ENCODE measurements at regions not wholly inside any gene's neighbourhood (a gene's known extent, or its start where the extent isn't known, plus 50 kb on each side); places are given as distances from the start of the nearest gene placed in this dataset.

DNA sequence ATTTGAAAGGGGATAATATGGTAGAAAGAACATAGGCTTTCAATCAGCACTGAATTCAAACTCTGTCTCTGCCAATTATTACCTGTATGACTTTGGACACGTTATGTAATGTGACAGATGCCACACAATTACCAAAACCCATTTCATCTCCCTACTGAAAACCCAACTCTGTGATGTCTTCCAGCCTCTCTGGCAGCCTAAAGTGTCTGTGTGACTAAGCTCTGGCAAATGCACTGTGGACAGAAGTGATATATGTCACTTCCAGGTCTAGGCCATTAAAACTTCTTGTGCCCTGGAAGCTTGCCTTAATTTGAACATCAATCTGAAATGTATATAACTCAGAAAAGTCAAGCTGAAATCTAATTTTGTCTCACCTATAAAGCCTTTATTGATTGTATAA lies 552.0 kb downstream of the RFC3 start:
- ChIA-PET CTCF (no interaction called here), POLR2A (no interaction called here)
- no peaks in the 10 kb centered on the region for H3K36me3 ChIP-seq (replicated peaks in 1 of 2; ENCODE audit: control extremely low read depth in 1 of 2, control insufficient read depth in 1 of 2, extremely low read depth in 1 of 2, insufficient read depth in 2 of 2, low read length in 1 of 2)
- H3K9ac ChIP-seq (ENCODE audit: low read length): no peak overlapping the region
- no peaks in the 10 kb centered on the region for H3K4me1 ChIP-seq (ENCODE audit: control insufficient read depth in 2 of 2, insufficient read depth in 2 of 2, low read length in 2 of 2)
- no CpG with 5 or more reads among the region's 1 CpG for WGBS (ENCODE audit: insufficient coverage)
- Mint-ChIP-seq H3K27me3 (no peaks in the 10 kb centered on the region), H3K9me3 (ENCODE audit: insufficient read depth) (no peaks in the 10 kb centered on the region), H3K27ac (no peak overlapping the region), H3K4me3 (no peak overlapping the region), H3K4me1 (no peaks in the 10 kb centered on the region)
- no peaks in the 10 kb centered on the region for H3K79me2 ChIP-seq (ENCODE audit: control insufficient read depth, insufficient read depth, low read length)
- ATAC-seq (ENCODE audit: low read depth) (no peak), DNase-seq (no peak)
- TF ChIP-seq, protein P1, sequence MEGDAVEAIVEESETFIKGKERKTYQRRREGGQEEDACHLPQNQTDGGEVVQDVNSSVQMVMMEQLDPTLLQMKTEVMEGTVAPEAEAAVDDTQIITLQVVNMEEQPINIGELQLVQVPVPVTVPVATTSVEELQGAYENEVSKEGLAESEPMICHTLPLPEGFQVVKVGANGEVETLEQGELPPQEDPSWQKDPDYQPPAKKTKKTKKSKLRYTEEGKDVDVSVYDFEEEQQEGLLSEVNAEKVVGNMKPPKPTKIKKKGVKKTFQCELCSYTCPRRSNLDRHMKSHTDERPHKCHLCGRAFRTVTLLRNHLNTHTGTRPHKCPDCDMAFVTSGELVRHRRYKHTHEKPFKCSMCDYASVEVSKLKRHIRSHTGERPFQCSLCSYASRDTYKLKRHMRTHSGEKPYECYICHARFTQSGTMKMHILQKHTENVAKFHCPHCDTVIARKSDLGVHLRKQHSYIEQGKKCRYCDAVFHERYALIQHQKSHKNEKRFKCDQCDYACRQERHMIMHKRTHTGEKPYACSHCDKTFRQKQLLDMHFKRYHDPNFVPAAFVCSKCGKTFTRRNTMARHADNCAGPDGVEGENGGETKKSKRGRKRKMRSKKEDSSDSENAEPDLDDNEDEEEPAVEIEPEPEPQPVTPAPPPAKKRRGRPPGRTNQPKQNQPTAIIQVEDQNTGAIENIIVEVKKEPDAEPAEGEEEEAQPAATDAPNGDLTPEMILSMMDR (IDR thresholded peaks at IDR 0.05): no peak
- TF ChIP-seq EZH2 (IDR thresholded peaks at IDR 0.05; ENCODE audit: borderline replicate concordance, insufficient read depth, low read depth, low read length, poor library complexity, severe bottlenecking): no peak
- no peak overlapping the region for H2AFZ ChIP-seq (ENCODE audit: insufficient read depth, low read depth, low read length, poor library complexity, severe bottlenecking)
- no peak overlapping the region for H3K27ac ChIP-seq (ENCODE audit: low read length in 2 of 2)
- no peak overlapping the region for H3K4me2 ChIP-seq (replicated peaks; ENCODE audit: low read depth, low read length, poor library complexity, severe bottlenecking)
- H3K4me3 ChIP-seq (ENCODE audit: control extremely low read depth in 1 of 5, extremely low read depth in 1 of 5, insufficient read depth in 1 of 5, low read depth in 2 of 5, low read length in 4 of 5): no peak overlapping the region
- H3K9me3 ChIP-seq (ENCODE audit: control extremely low read depth in 1 of 3, control insufficient read depth in 2 of 3, insufficient read depth in 1 of 3, low read length in 2 of 3): peaks cover 0 to 4% (median 2%) of the 10 kb centered on the region in 3 donors
- no peaks in the 10 kb centered on the region for H3K27me3 ChIP-seq (replicated peaks in 1 of 4; ENCODE audit: control extremely low read depth in 1 of 4, control insufficient read depth in 3 of 4, insufficient read depth in 4 of 4, low read length in 3 of 4)
- H4K20me1 ChIP-seq (ENCODE audit: control insufficient read depth, insufficient read depth, low read length, poor library complexity, severe bottlenecking): no peaks in the 10 kb centered on the region
- intact Hi-C loops (cut with micrococcal nuclease): no loop called here

DNA sequence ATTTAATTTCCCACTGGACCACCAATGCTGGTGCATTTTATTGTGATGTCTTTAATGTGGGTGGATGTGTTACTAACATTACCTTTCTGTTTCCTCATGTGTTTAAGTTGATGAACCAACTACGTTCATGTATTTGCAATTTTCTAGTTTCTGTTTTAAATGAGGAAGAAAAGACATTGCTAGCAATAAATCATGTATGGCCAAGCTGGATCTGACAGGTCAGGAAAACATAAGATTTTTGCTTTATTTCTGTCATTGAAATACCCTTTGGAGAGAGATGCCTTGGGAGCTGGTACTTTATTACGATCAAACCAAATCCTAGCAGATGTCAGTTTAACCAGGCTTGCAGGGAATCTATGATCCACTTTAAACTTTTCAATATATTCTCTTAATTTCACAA lies 553.2 kb downstream of the RFC3 start:
- ChIA-PET POLR2A (no interaction called here), CTCF (no interaction called here)
- no peak for DNase-seq
- no peak overlapping the region for H3K9ac ChIP-seq (ENCODE audit: low read length)
- no peaks in the 10 kb centered on the region for H3K27me3 ChIP-seq (replicated peaks in 1 of 4; ENCODE audit: control extremely low read depth in 1 of 4, control insufficient read depth in 3 of 4, insufficient read depth in 4 of 4, low read length in 3 of 4)
- TF ChIP-seq EZH2 (IDR thresholded peaks at IDR 0.05; ENCODE audit: borderline replicate concordance, insufficient read depth, low read depth, low read length, poor library complexity, severe bottlenecking): no peak
- TF ChIP-seq, protein P1 (IDR thresholded peaks at IDR 0.05): no peak
- H3K4me1 Mint-ChIP-seq: no peaks in the 10 kb centered on the region
- H3K4me3 ChIP-seq (ENCODE audit: control extremely low read depth in 1 of 5, extremely low read depth in 1 of 5, insufficient read depth in 1 of 5, low read depth in 2 of 5, low read length in 4 of 5): no peak overlapping the region
- H3K4me1 ChIP-seq (ENCODE audit: control insufficient read depth in 2 of 2, insufficient read depth in 2 of 2, low read length in 2 of 2): no peaks in the 10 kb centered on the region
- H3K9me3 Mint-ChIP-seq (ENCODE audit: insufficient read depth): no peaks in the 10 kb centered on the region
- no peaks in the 10 kb centered on the region for H3K27me3 Mint-ChIP-seq
- peaks cover 0 to 4% (median 2%) of the 10 kb centered on the region in 3 donors for H3K9me3 ChIP-seq (ENCODE audit: control extremely low read depth in 1 of 3, control insufficient read depth in 2 of 3, insufficient read depth in 1 of 3, low read length in 2 of 3)
- no peak for ATAC-seq (ENCODE audit: low read depth)
- no peak overlapping the region for H3K27ac Mint-ChIP-seq
- no peaks in the 10 kb centered on the region for H3K36me3 ChIP-seq (replicated peaks in 1 of 2; ENCODE audit: control extremely low read depth in 1 of 2, control insufficient read depth in 1 of 2, extremely low read depth in 1 of 2, insufficient read depth in 2 of 2, low read length in 1 of 2)
- no peak overlapping the region for H3K4me2 ChIP-seq (replicated peaks; ENCODE audit: low read depth, low read length, poor library complexity, severe bottlenecking)
- no peaks in the 10 kb centered on the region for H4K20me1 ChIP-seq (ENCODE audit: control insufficient read depth, insufficient read depth, low read length, poor library complexity, severe bottlenecking)
- H3K79me2 ChIP-seq (ENCODE audit: control insufficient read depth, insufficient read depth, low read length): no peaks in the 10 kb centered on the region
- WGBS (ENCODE audit: insufficient coverage): 60% methylated on average over 2 of the region's 2 CpGs
- intact Hi-C loops (cut with micrococcal nuclease): no loop called here
- H3K4me3 Mint-ChIP-seq: no peak overlapping the region
- H2AFZ ChIP-seq (ENCODE audit: insufficient read depth, low read depth, low read length, poor library complexity, severe bottlenecking): no peak overlapping the region
- no peak overlapping the region for H3K27ac ChIP-seq (ENCODE audit: low read length in 2 of 2)
